IMR-90 (cell line): ENCODE measurements at regions not wholly inside any gene's neighbourhood (a gene's known extent, or its start where the extent isn't known, plus 50 kb on each side); places are given as distances from the start of the nearest gene placed in this dataset.

ENCODE experiments used
- ATAC-seq: fragments of 200-7000 bp; cut with Tn5 transposase; 2 replicates; pipeline ENCODE4 v1.9.1; 2020; ENCODE audit warnings: low read depth, mild to moderate bottlenecking, moderate library complexity
- BruUV-seq: library from RNA; stranded (reverse); fragments of 400-500 nt; replicated peaks from 2 replicates; lab custom pipeline; 2021; lab: Mats Ljungman, UMichigan
- CTCF ChIA-PET: fragments of 300-600 bp; formaldehyde crosslinking; extraction: SDS; loops from one replicate; lab custom pipeline; 2021; ENCODE audit warnings: antibody characterized with exemption; lab: Yijun Ruan, JAX
- POLR2A ChIA-PET: fragments of 300-600 bp; sonication (Branson Sonifier 250); formaldehyde crosslinking; loops from one replicate; lab custom pipeline; 2022; ENCODE audit warnings: antibody characterized with exemption; ENCODE audit not compliant: unreplicated experiment; lab: Charles Lee
- DNase-seq: peaks from one replicate; pipeline ENCODE4 v3.0.0; 2013
- H2AFZ ChIP-seq: replicated peaks from 2 replicates; pipeline ENCODE3; 2013; ENCODE audit warnings: low read length, mild to moderate bottlenecking; ENCODE audit not compliant: poor library complexity
- H2AK5ac ChIP-seq: 2 replicates; pipeline ENCODE4 v1.6.1; 2013; ENCODE audit warnings: low read depth, low read length, inconsistent platforms
- H2AK9ac ChIP-seq: replicated peaks from 2 replicates; pipeline ENCODE3; 2013; ENCODE audit warnings: mild to moderate bottlenecking, low read depth, low read length, moderate library complexity; ENCODE audit not compliant: poor library complexity
- H2BK120ac ChIP-seq: 2 replicates; pipeline ENCODE4 v1.6.1; 2013; ENCODE audit warnings: low read depth, low read length, inconsistent platforms
- H2BK15ac ChIP-seq: 3 replicates; pipeline ENCODE4 v1.6.1; 2013; ENCODE audit warnings: low read depth, low read length, inconsistent platforms
- H2BK20ac ChIP-seq: 2 replicates; pipeline ENCODE4 v1.6.1; 2013; ENCODE audit warnings: low read depth, mild to moderate bottlenecking, inconsistent platforms, low read length, moderate library complexity
- H2BK5ac ChIP-seq: 2 replicates; pipeline ENCODE4 v1.6.1; 2013; ENCODE audit warnings: mild to moderate bottlenecking, low read depth, low read length, inconsistent platforms; ENCODE audit not compliant: poor library complexity, severe bottlenecking
- H3K14ac ChIP-seq: replicated peaks from 2 replicates; pipeline ENCODE4 v1.6.1; 2013; ENCODE audit warnings: low read depth, low read length, inconsistent platforms
- H3K18ac ChIP-seq: 2 replicates; pipeline ENCODE4 v1.6.1; 2013; ENCODE audit warnings: low read depth, low read length, control low read depth
- H3K23ac ChIP-seq: 2 replicates; pipeline ENCODE4 v1.6.1; 2013; ENCODE audit warnings: low read depth, low read length, inconsistent platforms
- H3K27ac ChIP-seq: 2 replicates; pipeline ENCODE4 v1.5.1; 2013; ENCODE audit warnings: mild to moderate bottlenecking, control low read depth, low read length; ENCODE audit not compliant: insufficient read depth
- H3K27me3 ChIP-seq: 2 replicates; pipeline ENCODE4 v1.6.1; 2013; ENCODE audit warnings: low read length; ENCODE audit not compliant: control insufficient read depth, insufficient read depth
- H3K36me3 ChIP-seq: 2 replicates; pipeline ENCODE4 v1.6.1; 2013; ENCODE audit warnings: low read length, mixed read lengths; ENCODE audit not compliant: control insufficient read depth, insufficient read depth
- H3K4ac ChIP-seq: 2 replicates; pipeline ENCODE4 v1.6.1; 2013; ENCODE audit warnings: low read depth, low read length, inconsistent platforms
- H3K4me1 ChIP-seq: 2 replicates; pipeline ENCODE4 v1.6.1; 2013; ENCODE audit warnings: low read length, mixed read lengths; ENCODE audit not compliant: control insufficient read depth, insufficient read depth
- H3K4me2 ChIP-seq: 2 replicates; pipeline ENCODE4 v1.6.1; 2013; ENCODE audit warnings: low read depth, mild to moderate bottlenecking, control low read depth, low read length, moderate library complexity
- H3K4me3 ChIP-seq: 2 replicates; pipeline ENCODE4 v1.5.1; 2013; ENCODE audit warnings: low read depth, mild to moderate bottlenecking, control low read depth, low read length, moderate library complexity; ENCODE audit not compliant: insufficient read depth
- H3K56ac ChIP-seq: 2 replicates; pipeline ENCODE4 v1.6.1; 2013; ENCODE audit warnings: low read length, inconsistent platforms; ENCODE audit not compliant: insufficient read depth; ENCODE audit errors: extremely low read depth
- H3K79me1 ChIP-seq, 2 experiments: 2 replicates each; pipeline ENCODE4 v1.6.1; 2013; ENCODE audit warnings: low read length in 2 of 2, inconsistent platforms in 1 of 2, low read depth in 1 of 2
- H3K9ac ChIP-seq: 2 replicates; pipeline ENCODE4 v1.6.1; 2013; ENCODE audit warnings: low read depth, low read length, control low read depth
- H3K9me1 ChIP-seq: 2 replicates; pipeline ENCODE4 v1.6.1; 2013; ENCODE audit warnings: low read length, inconsistent platforms; ENCODE audit not compliant: insufficient read depth
- H3K9me3 ChIP-seq: 2 replicates; pipeline ENCODE4 v1.6.1; 2013; ENCODE audit warnings: low read length; ENCODE audit not compliant: control insufficient read depth, insufficient read depth
- H4K20me1 ChIP-seq: 2 replicates; pipeline ENCODE4 v1.6.1; 2013; ENCODE audit warnings: low read length, inconsistent platforms; ENCODE audit not compliant: insufficient read depth
- H4K5ac ChIP-seq: 2 replicates; pipeline ENCODE4 v1.6.1; 2013; ENCODE audit warnings: mild to moderate bottlenecking, low read depth, low read length, control low read depth
- H4K8ac ChIP-seq, 2 experiments: 2 replicates each; pipeline ENCODE4 v1.6.1; 2013; ENCODE audit warnings: low read depth in 2 of 2, low read length in 2 of 2, control low read depth in 1 of 2, inconsistent platforms in 1 of 2
- H4K91ac ChIP-seq: 2 replicates; pipeline ENCODE4 v1.6.1; 2013; ENCODE audit warnings: low read depth, low read length, inconsistent platforms; ENCODE audit not compliant: insufficient read depth
- BHLHE40 ChIP-seq: fragments of 150-350 bp; IDR thresholded peaks from 2 replicates; pipeline ENCODE4 v1.6.1; 2016; ENCODE audit warnings: mild to moderate bottlenecking, low read depth, low read length
- CHD1 ChIP-seq: IDR thresholded peaks from 2 replicates; pipeline ENCODE4 v1.6.1; 2012; ENCODE audit warnings: low read depth, low read length, improper control_type of control experiment
- FOS ChIP-seq: fragments of 150-350 bp; IDR thresholded peaks from 2 replicates; pipeline ENCODE4 v1.6.1; 2016; ENCODE audit warnings: low read depth, low read length
- MAZ ChIP-seq: IDR thresholded peaks from 2 replicates; pipeline ENCODE4 v1.6.1; 2012; ENCODE audit warnings: low read depth, mild to moderate bottlenecking, low read length, improper control_type of control experiment, moderate library complexity, borderline replicate concordance
- MXI1 ChIP-seq: IDR thresholded peaks from 2 replicates; pipeline ENCODE4 v1.6.1; 2012; ENCODE audit warnings: low read depth, mild to moderate bottlenecking, low read length, moderate library complexity, borderline replicate concordance
- RAD21 ChIP-seq: IDR thresholded peaks from 2 replicates; pipeline ENCODE4 v1.6.1; 2012; ENCODE audit warnings: low read length, improper control_type of control experiment
- RCOR1 ChIP-seq: IDR thresholded peaks from 2 replicates; pipeline ENCODE4 v1.6.1; 2012; ENCODE audit warnings: mild to moderate bottlenecking, low read length, improper control_type of control experiment; ENCODE audit not compliant: insufficient replicate concordance
- RFX5 ChIP-seq: IDR thresholded peaks from 2 replicates; pipeline ENCODE4 v1.8.0; 2012; ENCODE audit warnings: low read depth, mild to moderate bottlenecking, low read length, moderate library complexity
- SMC3 ChIP-seq: fragments of 150-350 bp; IDR thresholded peaks from 2 replicates; pipeline ENCODE4 v1.6.1; 2016; ENCODE audit warnings: low read depth, mild to moderate bottlenecking, antibody characterized with exemption, low read length, moderate library complexity
- WGBS, 2 experiments: methylation state at CpG; one replicate each; pipeline versions ENCODE4 v1.1.5 to v1.1.7; 2013; ENCODE audit warnings: missing lambda C conversion rate in 2 of 2; ENCODE audit not compliant: insufficient read length in 1 of 2; ENCODE audit errors: extremely low coverage in 2 of 2; 5-methylcytosine and 5-hydroxymethylcytosine counted together
- dilution Hi-C: fragments of 300-500 bp; cut with HindIII; formaldehyde crosslinking; loops from one replicate; pipeline ENCODE4 v1.14.3; 2018; ENCODE audit warnings: low sequenced_read_pairs; ENCODE audit not compliant: unreplicated experiment
- in situ Hi-C: fragments of 300-500 bp; cut with MboI; formaldehyde crosslinking; loops from 3 replicates; pipeline ENCODE4 v1.14.3; 2019; ENCODE audit warnings: low sequenced_read_pairs, inconsistent platforms, mixed read lengths
- intact Hi-C: fragments of 100-400 bp; cut with micrococcal nuclease; formaldehyde crosslinking; loops from 2 replicates; pipeline ENCODE4 v1.10.0; 2022
- TF ChIP-seq, protein P1 (sequence below): fragments of 150-350 bp; IDR thresholded peaks from 2 replicates; pipeline ENCODE4 v1.6.1; 2017; ENCODE audit warnings: mild to moderate bottlenecking, antibody characterized with exemption, low read length, low read depth

GRCh38 chr13:29939158-29939557, 88.7 kb upstream of the UBL3 start:
- no peak overlapping the region for H3K18ac ChIP-seq
- intact Hi-C loops (no loop called here), in situ Hi-C loops (no loop called here), dilution Hi-C loops (no loop called here)
- H2BK15ac ChIP-seq: no peak overlapping the region
- H3K36me3 ChIP-seq: no peaks in the 10 kb centered on the region
- WGBS, 2 experiments: no CpG with 5 or more reads among the region's 5 CpGs
- no peak overlapping the region for H4K91ac ChIP-seq
- no peak overlapping the region for H4K8ac ChIP-seq
- no peaks in the 10 kb centered on the region for H4K20me1 ChIP-seq
- H2AK9ac ChIP-seq: no peak overlapping the region
- no peak overlapping the region for H2BK120ac ChIP-seq
- H2AFZ ChIP-seq: no peak overlapping the region
- no peak overlapping the region for H3K14ac ChIP-seq
- no peak overlapping the region for H2BK5ac ChIP-seq
- peaks cover 28% of the 10 kb centered on the region for H3K27me3 ChIP-seq
- no peaks in the 10 kb centered on the region for H3K4me1 ChIP-seq
- no peak overlapping the region for H3K4ac ChIP-seq
- DNase-seq: no peak
- no peak overlapping the region for H2AK5ac ChIP-seq
- BruUV-seq: no TSS peak
- no peak overlapping the region for H2BK20ac ChIP-seq
- ATAC-seq: no peak
- H3K4me2 ChIP-seq: no peak overlapping the region
- H3K79me1 ChIP-seq: no peaks in the 10 kb centered on the region
- no peak overlapping the region for H3K4me3 ChIP-seq
- ChIA-PET CTCF (no interaction called here), POLR2A (interaction anchor here (0.5 kb wide), 1 partner anchor 414 kb away, joined by 4 read pairs; no protein-coding TSS in a partner anchor)
- no peaks in the 10 kb centered on the region; the same call in 1 of the 2 replicates for H3K9me3 ChIP-seq
- TF ChIP-seq BHLHE40 (no peak), RCOR1 (no peak), CHD1 (no peak), SMC3 (no peak), FOS (no peak), RFX5 (no peak), RAD21 (no peak), MXI1 (no peak), MAZ (no peak)
- TF ChIP-seq, protein P1, sequence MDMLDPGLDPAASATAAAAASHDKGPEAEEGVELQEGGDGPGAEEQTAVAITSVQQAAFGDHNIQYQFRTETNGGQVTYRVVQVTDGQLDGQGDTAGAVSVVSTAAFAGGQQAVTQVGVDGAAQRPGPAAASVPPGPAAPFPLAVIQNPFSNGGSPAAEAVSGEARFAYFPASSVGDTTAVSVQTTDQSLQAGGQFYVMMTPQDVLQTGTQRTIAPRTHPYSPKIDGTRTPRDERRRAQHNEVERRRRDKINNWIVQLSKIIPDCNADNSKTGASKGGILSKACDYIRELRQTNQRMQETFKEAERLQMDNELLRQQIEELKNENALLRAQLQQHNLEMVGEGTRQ: no peak
- H3K23ac ChIP-seq: no peak overlapping the region
- H3K56ac ChIP-seq: no peak overlapping the region
- no peak overlapping the region for H4K5ac ChIP-seq
- H3K9me1 ChIP-seq: no peaks in the 10 kb centered on the region
- H3K9ac ChIP-seq: no peak overlapping the region
- no peak overlapping the region for H3K27ac ChIP-seq
